ENCODE measurements at regions not wholly inside any gene's neighbourhood (a gene's known extent, or its start where the extent isn't known, plus 50 kb on each side); places are given as distances from the start of the nearest gene placed in this dataset.

DNA sequence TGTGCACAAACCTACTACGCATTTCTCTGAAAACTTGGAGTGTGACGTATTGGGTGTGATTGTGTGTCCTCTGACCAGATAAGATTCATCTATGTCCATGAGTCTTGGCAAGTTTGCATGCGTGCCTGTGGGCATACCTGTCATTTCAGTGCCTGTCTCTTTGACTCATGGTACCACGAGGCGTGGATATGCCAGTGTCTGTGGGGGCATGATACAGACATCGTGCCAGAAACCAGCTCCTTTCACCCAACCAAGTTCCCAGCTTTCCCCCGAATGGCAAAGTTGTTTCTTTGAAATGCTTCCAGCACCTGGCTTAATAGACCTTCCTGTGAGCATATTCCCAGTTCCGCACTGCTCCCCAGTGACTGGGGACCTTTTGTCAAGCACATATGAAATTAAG, 241.9 kb upstream of the MVB12B start:
- DNase-seq (no peak), ATAC-seq (no peak)
- Histone ChIP-seq H3K4me3 (no peak overlapping the region), H3K9me3 (no peaks in the 10 kb centered on the region), H3K4me1 (ENCODE audit: low read depth) (no peaks in the 10 kb centered on the region), H3K36me3 (ENCODE audit: low read depth) (no peaks in the 10 kb centered on the region)
- intact Hi-C loops (cut with DNase I, micrococcal nuclease) = no loop called here
- TF ChIP-seq CTCF (IDR thresholded peaks at IDR 0.05) = no peak

DNA sequence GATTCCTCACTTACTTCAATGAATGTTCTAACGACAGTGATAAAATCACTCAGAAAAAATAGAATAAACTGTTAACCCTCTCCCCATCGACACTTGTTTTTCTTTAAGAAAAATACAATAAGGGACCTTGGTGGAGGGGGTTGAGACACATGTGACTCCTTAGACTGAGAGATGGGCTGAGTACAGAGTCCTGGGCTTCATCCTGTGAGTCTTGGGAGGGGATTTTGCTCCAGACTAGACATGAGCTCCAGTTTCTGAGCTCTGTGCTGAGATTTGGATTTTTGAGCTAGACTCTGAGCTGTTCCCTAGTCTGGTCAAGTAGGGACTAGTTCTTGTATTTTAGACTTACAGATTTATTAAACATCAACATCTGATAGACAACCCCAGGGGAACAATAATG, 241.5 kb upstream of the MVB12B start:
- Histone ChIP-seq H3K9me3 (no peaks in the 10 kb centered on the region), H3K36me3 (ENCODE audit: low read depth) (no peaks in the 10 kb centered on the region), H3K4me1 (ENCODE audit: low read depth) (no peaks in the 10 kb centered on the region), H3K4me3 (no peak overlapping the region)
- no peak for DNase-seq
- no peak for TF ChIP-seq CTCF (IDR thresholded peaks at IDR 0.05)
- no peak for ATAC-seq
- intact Hi-C loops (cut with DNase I, micrococcal nuclease) = no loop called here

DNA sequence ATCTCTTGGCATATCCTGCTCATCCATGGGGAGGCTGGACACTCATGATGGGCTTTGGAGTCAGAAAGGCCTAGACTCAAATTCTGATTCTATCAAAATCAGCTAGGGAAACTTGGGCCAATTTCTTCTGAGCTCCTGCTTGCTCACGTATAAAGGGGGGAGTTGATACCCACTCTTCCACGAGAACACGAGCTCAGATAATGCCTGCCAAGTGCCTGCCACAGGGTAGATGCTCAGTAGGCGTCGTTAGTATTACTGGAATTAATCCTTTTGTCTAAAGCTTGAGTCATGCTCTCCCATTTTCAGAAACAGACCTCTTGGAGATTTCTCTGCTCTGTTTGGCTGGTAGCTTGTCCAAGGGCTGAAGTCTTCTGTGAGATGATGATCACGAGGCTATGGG, 238.3 kb upstream of the MVB12B start:
- intact Hi-C loops (cut with DNase I, micrococcal nuclease) = no loop called here
- no peak for DNase-seq
- no peaks in the 10 kb centered on the region for H3K9me3 ChIP-seq
- no peak for TF ChIP-seq CTCF (IDR thresholded peaks at IDR 0.05)
- ATAC-seq = no peak
- H3K4me1 ChIP-seq (ENCODE audit: low read depth) = no peaks in the 10 kb centered on the region
- no peak overlapping the region for H3K4me3 ChIP-seq
- H3K36me3 ChIP-seq (ENCODE audit: low read depth) = no peaks in the 10 kb centered on the region

GRCh38 chr9:126089789-126090188, 236.8 kb upstream of the MVB12B start:
- intact Hi-C loops (cut with DNase I, micrococcal nuclease) = no loop called here
- no peaks in the 10 kb centered on the region for H3K4me1 ChIP-seq (ENCODE audit: low read depth)
- ATAC-seq (no peak), DNase-seq (no peak)
- H3K36me3 ChIP-seq (ENCODE audit: low read depth) = no peaks in the 10 kb centered on the region
- no peak overlapping the region for H3K4me3 ChIP-seq
- no peaks in the 10 kb centered on the region for H3K9me3 ChIP-seq
- no peak for TF ChIP-seq CTCF (IDR thresholded peaks at IDR 0.05)

DNA sequence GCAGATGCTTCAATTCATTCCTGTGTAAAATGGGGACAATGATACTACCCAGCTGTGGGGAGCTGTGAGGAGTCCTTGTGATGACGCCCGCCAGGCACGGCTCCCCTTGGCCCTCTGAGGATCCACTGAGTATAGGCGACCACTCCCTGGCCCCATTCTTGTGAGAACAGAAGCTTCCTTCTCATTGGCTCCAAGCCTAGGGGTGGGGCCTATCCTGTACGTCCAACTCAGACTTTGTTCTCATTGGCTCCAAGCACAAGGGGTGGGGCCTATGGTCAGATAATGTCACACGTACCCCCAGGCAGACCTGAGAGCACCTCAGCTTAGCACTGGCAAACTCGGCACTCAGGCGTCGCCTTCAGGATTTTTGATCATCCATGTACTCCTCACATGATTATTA, 232.9 kb upstream of the MVB12B start:
- Histone ChIP-seq H3K36me3 (ENCODE audit: low read depth) (no peaks in the 10 kb centered on the region), H3K4me3 (no peak overlapping the region), H3K4me1 (ENCODE audit: low read depth) (no peaks in the 10 kb centered on the region), H3K9me3 (no peaks in the 10 kb centered on the region)
- intact Hi-C loops (cut with DNase I, micrococcal nuclease) = no loop called here
- no peak for DNase-seq
- no peak for TF ChIP-seq CTCF (IDR thresholded peaks at IDR 0.05)
- no peak for ATAC-seq

- DNase-seq (no peak), ATAC-seq (no peak)
- Histone ChIP-seq H3K4me3 (no peak overlapping the region), H3K36me3 (ENCODE audit: low read depth) (no peaks in the 10 kb centered on the region), H3K9me3 (no peaks in the 10 kb centered on the region), H3K4me1 (ENCODE audit: low read depth) (no peaks in the 10 kb centered on the region)
- no peak for TF ChIP-seq CTCF (IDR thresholded peaks at IDR 0.05)
- intact Hi-C loops (cut with DNase I, micrococcal nuclease) = no loop called here
These were observed 231.0 kb upstream of the MVB12B start for GRCh38 chr9:126095546-126096190.

All from mucosa of descending colon (tissue), 3 donors.